Heart left ventricle (tissue), 13 donors: ENCODE measurements at regions not wholly inside any gene's neighbourhood (a gene's known extent, or its start where the extent isn't known, plus 50 kb on each side); places are given as distances from the start of the nearest gene placed in this dataset.

Experiments
- POLR2A ChIP-seq, 2 donors: fragments of 450-650 bp; IDR thresholded peaks; one replicate each; pipeline ENCODE4 v1.6.1; 2017; ENCODE audit warnings: antibody characterized with exemption in 2 of 2, mild to moderate bottlenecking in 2 of 2, moderate library complexity in 2 of 2
- TF ChIP-seq, protein P1 (sequence below), 12 donors: fragments of 200-600 bp; sonication (generic) in 4 of 12; IDR thresholded peaks; one replicate each; pipeline versions ENCODE4 v1.5.0 to v1.8.0; 2018 to 2022; ENCODE audit warnings: antibody characterized with exemption in 12 of 12, mild to moderate bottlenecking in 5 of 12
- donor health status: ischemic (EF 13 %, LVEDD 7.1; RV severe dilation, severe dysfunction).
- donor health status: DM: no; HTN: yes; CAD: no.
- donor health status: DM: no; HTN: no; CAD: no.
- donor health status: ischemic (EF 25% LVEDD 6.9; RV normal size, moderate dysfunction).
- donor health status: ischemic (EF 25% LVEDD 5.7; RV mildly dilated, moderate dysfunction).
- donor health status: ischemic (EF 35%, LVEDD 5.7; RV mildly dilated, moderate dysfunction).
- donor health status: nonischemic (EF 11% LVEDD 7.7; RV severe dilation, severe dysfunction).
- donor health status: DM: yes; HTN: yes; CAD: no.
- donor health status: PGD.
- donor health status: ischemic (EF 29% LVEDD 5.4; RV normal size, mild dysfunction).
- donor health status: nonischemic (EF 23%, LVEDD 6.1; RV moderate dilation, normal function).

DNA sequence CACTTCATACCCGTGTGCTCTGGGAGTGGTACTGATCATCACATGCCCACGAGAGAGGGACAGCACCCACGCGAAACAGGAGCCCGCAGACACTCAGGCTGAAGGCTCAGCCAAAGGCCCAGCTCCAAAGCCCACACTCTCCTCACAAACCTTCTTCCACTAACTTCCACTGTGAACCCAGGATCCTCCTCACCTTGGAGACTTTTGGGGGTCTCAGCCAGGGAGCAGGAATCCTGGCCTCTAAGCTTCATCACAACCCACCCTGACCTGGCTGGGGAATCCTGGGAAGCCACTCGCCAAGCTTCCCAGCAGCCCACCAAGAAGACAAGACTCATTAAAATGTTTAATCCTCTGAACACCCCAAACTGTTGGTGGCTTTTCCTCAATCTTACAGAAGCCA is 421.2 kb downstream of the OCA2 start:
- no peak for TF ChIP-seq POLR2A (IDR thresholded peaks at IDR 0.05)
- TF ChIP-seq, protein P1, sequence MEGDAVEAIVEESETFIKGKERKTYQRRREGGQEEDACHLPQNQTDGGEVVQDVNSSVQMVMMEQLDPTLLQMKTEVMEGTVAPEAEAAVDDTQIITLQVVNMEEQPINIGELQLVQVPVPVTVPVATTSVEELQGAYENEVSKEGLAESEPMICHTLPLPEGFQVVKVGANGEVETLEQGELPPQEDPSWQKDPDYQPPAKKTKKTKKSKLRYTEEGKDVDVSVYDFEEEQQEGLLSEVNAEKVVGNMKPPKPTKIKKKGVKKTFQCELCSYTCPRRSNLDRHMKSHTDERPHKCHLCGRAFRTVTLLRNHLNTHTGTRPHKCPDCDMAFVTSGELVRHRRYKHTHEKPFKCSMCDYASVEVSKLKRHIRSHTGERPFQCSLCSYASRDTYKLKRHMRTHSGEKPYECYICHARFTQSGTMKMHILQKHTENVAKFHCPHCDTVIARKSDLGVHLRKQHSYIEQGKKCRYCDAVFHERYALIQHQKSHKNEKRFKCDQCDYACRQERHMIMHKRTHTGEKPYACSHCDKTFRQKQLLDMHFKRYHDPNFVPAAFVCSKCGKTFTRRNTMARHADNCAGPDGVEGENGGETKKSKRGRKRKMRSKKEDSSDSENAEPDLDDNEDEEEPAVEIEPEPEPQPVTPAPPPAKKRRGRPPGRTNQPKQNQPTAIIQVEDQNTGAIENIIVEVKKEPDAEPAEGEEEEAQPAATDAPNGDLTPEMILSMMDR (IDR thresholded peaks at IDR 0.05): no peak
